ENCODE measurements at regions not wholly inside any gene's neighbourhood (a gene's known extent, or its start where the extent isn't known, plus 50 kb on each side); places are given as distances from the start of the nearest gene placed in this dataset.

DNA sequence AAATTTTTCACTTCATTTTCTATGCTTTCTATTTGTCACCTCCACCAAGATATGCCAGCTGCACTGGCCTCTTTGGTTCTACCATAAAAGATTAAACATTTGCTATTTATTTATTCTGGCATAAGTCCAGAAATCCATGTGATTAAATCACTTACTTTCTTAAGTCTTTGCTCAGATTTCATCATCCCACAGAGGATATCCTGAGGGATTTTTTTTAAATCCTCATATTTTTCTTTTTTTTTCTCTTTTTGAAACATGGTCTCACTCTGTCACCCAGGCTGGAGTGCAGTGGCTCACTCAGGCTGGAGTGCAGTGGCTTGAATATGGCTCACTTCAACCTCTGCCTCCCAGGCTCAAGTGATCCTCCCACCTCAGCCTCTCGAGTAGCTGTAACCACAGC lies 645.4 kb upstream of the ATXN7L3B start:
- H3K4me3 ChIP-seq (ENCODE audit: low read length): no peak overlapping the region
- no peaks in the 10 kb centered on the region for H3K9me3 ChIP-seq (ENCODE audit: control insufficient read depth, insufficient read depth, low read length)
- H3K27ac ChIP-seq (ENCODE audit: low read depth, low read length): no peak overlapping the region
- TF ChIP-seq EZH2phosphoT487 (IDR thresholded peaks at IDR 0.05; ENCODE audit: borderline replicate concordance, low read length): no peak
- TF ChIP-seq, protein P1, sequence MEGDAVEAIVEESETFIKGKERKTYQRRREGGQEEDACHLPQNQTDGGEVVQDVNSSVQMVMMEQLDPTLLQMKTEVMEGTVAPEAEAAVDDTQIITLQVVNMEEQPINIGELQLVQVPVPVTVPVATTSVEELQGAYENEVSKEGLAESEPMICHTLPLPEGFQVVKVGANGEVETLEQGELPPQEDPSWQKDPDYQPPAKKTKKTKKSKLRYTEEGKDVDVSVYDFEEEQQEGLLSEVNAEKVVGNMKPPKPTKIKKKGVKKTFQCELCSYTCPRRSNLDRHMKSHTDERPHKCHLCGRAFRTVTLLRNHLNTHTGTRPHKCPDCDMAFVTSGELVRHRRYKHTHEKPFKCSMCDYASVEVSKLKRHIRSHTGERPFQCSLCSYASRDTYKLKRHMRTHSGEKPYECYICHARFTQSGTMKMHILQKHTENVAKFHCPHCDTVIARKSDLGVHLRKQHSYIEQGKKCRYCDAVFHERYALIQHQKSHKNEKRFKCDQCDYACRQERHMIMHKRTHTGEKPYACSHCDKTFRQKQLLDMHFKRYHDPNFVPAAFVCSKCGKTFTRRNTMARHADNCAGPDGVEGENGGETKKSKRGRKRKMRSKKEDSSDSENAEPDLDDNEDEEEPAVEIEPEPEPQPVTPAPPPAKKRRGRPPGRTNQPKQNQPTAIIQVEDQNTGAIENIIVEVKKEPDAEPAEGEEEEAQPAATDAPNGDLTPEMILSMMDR (IDR thresholded peaks at IDR 0.05; ENCODE audit: low read depth, low read length, poor library complexity, severe bottlenecking): no peak
- no peaks in the 10 kb centered on the region for H3K79me2 ChIP-seq (ENCODE audit: control insufficient read depth, low read length)
- no peak overlapping the region for H3K4me2 ChIP-seq (ENCODE audit: low read length)
- no peaks in the 10 kb centered on the region for H3K9me2 ChIP-seq (replicated peaks; ENCODE audit: control insufficient read depth, low read length)
- H3K36me3 ChIP-seq (ENCODE audit: control insufficient read depth, low read length): no peaks in the 10 kb centered on the region
- H3K4me1 ChIP-seq (ENCODE audit: control insufficient read depth, low read length): no peaks in the 10 kb centered on the region
- no peaks in the 10 kb centered on the region for H3K27me3 ChIP-seq (ENCODE audit: control insufficient read depth, low read length)
- no peaks in the 10 kb centered on the region for H3F3A ChIP-seq (ENCODE audit: control insufficient read depth, insufficient read depth)
- H4K20me1 ChIP-seq (ENCODE audit: control insufficient read depth, insufficient read depth, low read depth, low read length): no peaks in the 10 kb centered on the region

DNA sequence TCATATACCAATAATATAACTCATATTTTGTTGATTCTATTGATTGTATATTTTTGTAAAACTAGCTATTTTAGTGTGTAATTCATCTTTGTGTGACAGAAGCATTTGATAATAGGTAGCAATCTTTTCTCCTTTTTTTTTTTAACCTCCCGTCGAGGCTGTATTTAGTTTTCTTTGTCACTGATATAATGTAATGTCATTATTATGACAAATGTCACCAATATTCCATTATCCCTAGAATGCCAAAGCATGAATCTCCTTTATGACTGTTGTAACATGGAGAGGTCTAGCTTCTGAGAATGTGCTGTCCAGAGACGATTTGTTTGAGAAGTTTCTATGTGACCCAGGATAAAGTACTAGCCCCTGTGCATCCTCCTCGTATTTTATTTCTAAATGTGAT lies 639.0 kb upstream of the ATXN7L3B start:
- Histone ChIP-seq H3K4me2 (ENCODE audit: low read length) (no peak overlapping the region), H3F3A (ENCODE audit: control insufficient read depth, insufficient read depth) (no peaks in the 10 kb centered on the region), H3K9me2 (replicated peaks; ENCODE audit: control insufficient read depth, low read length) (no peaks in the 10 kb centered on the region), H3K4me3 (ENCODE audit: low read length) (no peak overlapping the region), H3K36me3 (ENCODE audit: control insufficient read depth, low read length) (no peaks in the 10 kb centered on the region), H4K20me1 (ENCODE audit: control insufficient read depth, insufficient read depth, low read depth, low read length) (no peaks in the 10 kb centered on the region), H3K79me2 (ENCODE audit: control insufficient read depth, low read length) (no peaks in the 10 kb centered on the region), H3K9me3 (ENCODE audit: control insufficient read depth, insufficient read depth, low read length) (no peaks in the 10 kb centered on the region), H3K27me3 (ENCODE audit: control insufficient read depth, low read length) (no peaks in the 10 kb centered on the region), H3K4me1 (ENCODE audit: control insufficient read depth, low read length) (no peaks in the 10 kb centered on the region), H3K27ac (ENCODE audit: low read depth, low read length) (no peak overlapping the region)
- TF ChIP-seq, protein P1 (IDR thresholded peaks at IDR 0.05; ENCODE audit: low read depth, low read length, poor library complexity, severe bottlenecking): no peak
- no peak for TF ChIP-seq EZH2phosphoT487 (IDR thresholded peaks at IDR 0.05; ENCODE audit: borderline replicate concordance, low read length)

DNA sequence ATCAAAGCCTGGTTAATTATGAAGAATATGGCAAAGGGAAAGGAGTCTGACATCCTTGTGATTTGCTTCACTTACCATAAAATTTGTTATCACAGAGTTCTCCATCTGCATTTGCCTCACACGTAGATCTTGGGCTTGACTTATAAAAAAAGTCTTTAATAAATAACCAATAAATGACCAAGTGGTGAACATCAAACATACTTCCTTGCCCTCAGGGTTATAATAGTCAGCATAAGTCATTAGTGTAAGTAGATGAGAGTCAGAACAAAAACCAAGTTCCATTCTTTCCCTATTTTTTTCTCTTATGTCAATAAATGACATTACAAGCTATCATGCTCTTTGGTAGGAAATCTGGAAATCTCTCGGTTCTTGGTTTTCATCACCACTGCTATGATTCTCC lies 635.4 kb upstream of the ATXN7L3B start:
- Histone ChIP-seq H3K4me1 (ENCODE audit: control insufficient read depth, low read length) (no peaks in the 10 kb centered on the region), H3K4me3 (ENCODE audit: low read length) (no peak overlapping the region), H3K79me2 (ENCODE audit: control insufficient read depth, low read length) (no peaks in the 10 kb centered on the region), H3K36me3 (ENCODE audit: control insufficient read depth, low read length) (no peaks in the 10 kb centered on the region), H3K9me3 (ENCODE audit: control insufficient read depth, insufficient read depth, low read length) (no peaks in the 10 kb centered on the region), H3F3A (ENCODE audit: control insufficient read depth, insufficient read depth) (no peaks in the 10 kb centered on the region), H3K9me2 (replicated peaks; ENCODE audit: control insufficient read depth, low read length) (no peaks in the 10 kb centered on the region), H3K4me2 (ENCODE audit: low read length) (no peak overlapping the region), H3K27ac (ENCODE audit: low read depth, low read length) (no peak overlapping the region), H4K20me1 (ENCODE audit: control insufficient read depth, insufficient read depth, low read depth, low read length) (no peaks in the 10 kb centered on the region), H3K27me3 (ENCODE audit: control insufficient read depth, low read length) (no peaks in the 10 kb centered on the region)
- TF ChIP-seq EZH2phosphoT487 (IDR thresholded peaks at IDR 0.05; ENCODE audit: borderline replicate concordance, low read length): no peak
- TF ChIP-seq, protein P1 (IDR thresholded peaks at IDR 0.05; ENCODE audit: low read depth, low read length, poor library complexity, severe bottlenecking): no peak

- no peaks in the 10 kb centered on the region for H3K27me3 ChIP-seq (ENCODE audit: control insufficient read depth, low read length)
- no peak overlapping the region for H3K4me3 ChIP-seq (ENCODE audit: low read length)
- H3K79me2 ChIP-seq (ENCODE audit: control insufficient read depth, low read length): no peaks in the 10 kb centered on the region
- H3K4me2 ChIP-seq (ENCODE audit: low read length): no peak overlapping the region
- H3K9me3 ChIP-seq (ENCODE audit: control insufficient read depth, insufficient read depth, low read length): no peaks in the 10 kb centered on the region
- H4K20me1 ChIP-seq (ENCODE audit: control insufficient read depth, insufficient read depth, low read depth, low read length): no peaks in the 10 kb centered on the region
- no peaks in the 10 kb centered on the region for H3K9me2 ChIP-seq (replicated peaks; ENCODE audit: control insufficient read depth, low read length)
- TF ChIP-seq, protein P1 (IDR thresholded peaks at IDR 0.05; ENCODE audit: low read depth, low read length, poor library complexity, severe bottlenecking): no peak
- no peak for TF ChIP-seq EZH2phosphoT487 (IDR thresholded peaks at IDR 0.05; ENCODE audit: borderline replicate concordance, low read length)
- no peaks in the 10 kb centered on the region for H3K4me1 ChIP-seq (ENCODE audit: control insufficient read depth, low read length)
- no peaks in the 10 kb centered on the region for H3F3A ChIP-seq (ENCODE audit: control insufficient read depth, insufficient read depth)
- H3K27ac ChIP-seq (ENCODE audit: low read depth, low read length): no peak overlapping the region
- no peaks in the 10 kb centered on the region for H3K36me3 ChIP-seq (ENCODE audit: control insufficient read depth, low read length)
Observed at GRCh38 chr12:73906757-73907156, 630.9 kb upstream of the ATXN7L3B start.

Measured in DOHH2 (cell line).